NT2/D1 (cell line): ENCODE measurements at regions not wholly inside any gene's neighbourhood (a gene's known extent, or its start where the extent isn't known, plus 50 kb on each side); places are given as distances from the start of the nearest gene placed in this dataset.

Source experiments
- DNase-seq: peaks from one replicate; pipeline ENCODE4 v3.0.0-alpha.2; 2011; ENCODE audit warnings: low read depth, low spot score
- H3K27me3 ChIP-seq: 2 replicates; pipeline ENCODE4 v1.6.0; 2011; ENCODE audit warnings: mild to moderate bottlenecking; ENCODE audit not compliant: insufficient read length, insufficient read depth
- H3K36me3 ChIP-seq: 2 replicates; pipeline ENCODE4 v1.6.1; 2011; ENCODE audit warnings: mild to moderate bottlenecking, low read length, mixed read lengths; ENCODE audit not compliant: insufficient read depth, insufficient read length
- H3K4me1 ChIP-seq: 2 replicates; pipeline ENCODE4 v1.5.1; 2011; ENCODE audit not compliant: insufficient read depth, insufficient read length
- H3K4me3 ChIP-seq: 2 replicates; pipeline ENCODE4 v1.5.1; 2011; ENCODE audit warnings: low read depth; ENCODE audit not compliant: insufficient read length
- H3K9ac ChIP-seq: 2 replicates; pipeline ENCODE4 v1.6.0; 2011; ENCODE audit warnings: low read depth; ENCODE audit not compliant: insufficient read length
- H3K9me3 ChIP-seq: 2 replicates; pipeline ENCODE4 v1.5.1; 2011; ENCODE audit warnings: mild to moderate bottlenecking, low read length; ENCODE audit not compliant: insufficient read depth
- SUZ12 ChIP-seq: IDR thresholded peaks from 2 replicates; pipeline ENCODE4 v1.6.1; 2011; ENCODE audit not compliant: insufficient read length, insufficient read depth; ENCODE audit errors: extremely low read depth
- YY1 ChIP-seq: IDR thresholded peaks from 2 replicates; pipeline ENCODE4 v1.6.1; 2011; ENCODE audit not compliant: insufficient read length, insufficient read depth
- ZNF274 ChIP-seq: IDR thresholded peaks from 2 replicates; pipeline ENCODE4 v1.6.1; 2011; ENCODE audit warnings: mild to moderate bottlenecking, low read depth, low read length

- TF ChIP-seq SUZ12, result no peak
- TF ChIP-seq YY1, result no peak
- TF ChIP-seq ZNF274, result no peak
- H3K9me3 ChIP-seq, result peaks cover 12% of the 10 kb centered on the region; the same call in 1 of the 2 replicates
- H3K4me1 ChIP-seq, result peaks cover 13% of the 10 kb centered on the region
- no peak overlapping the region for H3K9ac ChIP-seq
- H3K36me3 ChIP-seq, result no peaks in the 10 kb centered on the region
- no peak overlapping the region for H3K4me3 ChIP-seq
- no peaks in the 10 kb centered on the region for H3K27me3 ChIP-seq
- DNase-seq, result no peak
These were observed 108.7 kb downstream of the CTTN start for GRCh38 chr11:70506986-70507385.

DNA sequence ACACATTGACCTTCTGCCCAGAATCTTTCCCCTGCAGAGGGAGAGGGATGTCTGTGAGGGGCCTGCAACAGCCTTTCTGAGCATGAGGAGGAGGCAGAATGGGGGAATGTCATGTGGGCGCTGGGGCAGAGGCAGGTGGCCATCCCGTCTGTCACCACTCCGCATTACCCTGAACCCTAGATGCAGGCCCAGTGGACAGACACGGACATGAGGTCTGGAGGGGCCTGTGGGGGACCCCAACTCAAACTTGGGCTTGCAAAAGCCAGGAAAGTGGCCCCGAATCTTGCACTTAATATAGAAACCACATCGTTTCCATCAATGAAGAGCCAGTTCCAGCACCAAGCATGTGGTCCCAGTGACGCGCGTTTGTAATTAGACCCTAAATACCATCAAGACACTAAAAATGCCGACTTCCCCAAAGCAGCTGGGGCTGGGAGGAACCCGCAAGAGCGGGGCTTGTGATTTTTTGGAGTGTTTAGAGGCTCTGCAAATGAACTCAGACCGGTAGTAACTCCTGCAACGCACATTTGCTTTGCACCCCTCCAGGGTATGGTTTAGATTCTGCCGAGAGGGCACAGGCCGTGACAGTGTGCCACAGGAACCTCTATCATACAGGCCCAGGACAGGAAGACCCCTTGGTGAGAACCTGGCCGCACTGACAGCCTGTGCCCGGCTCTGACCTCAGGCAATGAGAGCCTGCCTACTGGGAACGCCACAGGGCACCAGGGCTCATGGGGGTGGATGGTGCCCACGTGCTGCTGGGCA lies 109.3 kb downstream of the CTTN start:
- Histone ChIP-seq H3K4me1 (peaks cover 13% of the 10 kb centered on the region), H3K27me3 (no peaks in the 10 kb centered on the region), H3K9me3 (peaks cover 18% of the 10 kb centered on the region), H3K9ac (no peak overlapping the region), H3K4me3 (no peak overlapping the region), H3K36me3 (no peaks in the 10 kb centered on the region)
- TF ChIP-seq YY1 (no peak), ZNF274 (no peak), SUZ12 (no peak)
- no peak for DNase-seq

GRCh38 chr11:70508231-70508480 lies 109.8 kb downstream of the CTTN start:
- Histone ChIP-seq H3K4me1 (peaks cover 13% of the 10 kb centered on the region), H3K36me3 (no peaks in the 10 kb centered on the region), H3K9ac (no peak overlapping the region), H3K9me3 (peaks cover 23% of the 10 kb centered on the region), H3K4me3 (no peak overlapping the region), H3K27me3 (no peaks in the 10 kb centered on the region)
- TF ChIP-seq YY1 (no peak), SUZ12 (no peak), ZNF274 (no peak)
- no peak for DNase-seq

DNA sequence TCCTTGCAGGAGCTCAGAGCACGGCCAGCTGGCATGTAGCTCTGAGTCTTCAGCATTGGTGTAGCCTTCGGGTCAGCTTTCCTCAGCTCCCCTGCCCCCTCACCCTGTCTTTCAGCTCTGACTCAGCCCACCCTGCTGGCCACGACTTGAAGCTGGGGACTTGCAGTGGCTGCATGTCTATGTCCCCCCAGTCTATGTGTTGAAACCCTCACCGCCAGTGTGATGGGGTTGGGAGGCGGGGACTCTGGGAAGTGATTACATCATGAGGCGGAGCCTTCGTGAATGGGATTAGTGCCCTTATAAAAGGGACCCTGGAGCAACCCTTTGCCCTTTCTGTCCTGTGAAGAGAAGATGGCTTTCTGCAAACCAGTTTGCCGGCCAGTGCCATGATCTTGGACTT lies 111.1 kb downstream of the CTTN start:
- H3K4me3 ChIP-seq, result no peak overlapping the region
- H3K9ac ChIP-seq, result no peak overlapping the region
- H3K9me3 ChIP-seq, result peaks cover 30% of the 10 kb centered on the region
- peaks cover 5% of the 10 kb centered on the region for H3K4me1 ChIP-seq
- H3K36me3 ChIP-seq, result no peaks in the 10 kb centered on the region
- H3K27me3 ChIP-seq, result no peaks in the 10 kb centered on the region
- no peak for DNase-seq
- no peak for TF ChIP-seq YY1
- no peak for TF ChIP-seq SUZ12
- no peak for TF ChIP-seq ZNF274

- Histone ChIP-seq H3K36me3 (no peaks in the 10 kb centered on the region), H3K9ac (no peak overlapping the region), H3K4me1 (peaks cover 3% of the 10 kb centered on the region), H3K9me3 (peaks cover 30% of the 10 kb centered on the region), H3K27me3 (no peaks in the 10 kb centered on the region), H3K4me3 (no peak overlapping the region)
- TF ChIP-seq ZNF274, result no peak
- no peak for TF ChIP-seq YY1
- TF ChIP-seq SUZ12, result no peak
- DNase-seq, result no peak
These were observed 111.8 kb downstream of the CTTN start for GRCh38 chr11:70510106-70510505.

- no peak for TF ChIP-seq YY1
- no peak for TF ChIP-seq ZNF274
- no peak for TF ChIP-seq SUZ12
These were observed 112.2 kb downstream of the CTTN start for GRCh38 chr11:70510571-70510970.

DNA sequence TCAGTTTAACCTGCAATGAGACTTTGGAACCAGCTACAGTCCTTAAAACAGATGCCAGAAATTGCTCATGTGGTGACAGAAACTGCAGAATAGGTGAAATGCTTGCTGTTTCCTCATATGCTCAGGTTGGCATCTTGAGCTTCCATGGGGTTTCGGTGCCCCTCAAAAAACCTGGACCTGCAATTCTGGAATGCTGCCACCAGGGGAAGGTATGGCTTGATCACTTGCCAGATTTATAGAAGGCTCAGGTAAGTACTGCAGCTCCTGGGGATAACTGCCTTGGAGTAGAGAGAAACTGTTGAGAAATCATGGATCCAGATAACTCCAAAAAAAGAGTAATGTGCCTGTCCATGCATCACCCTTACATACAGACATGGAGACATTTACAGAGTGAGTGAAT lies 113.0 kb downstream of the CTTN start:
- no peak overlapping the region for H3K4me3 ChIP-seq
- peaks cover 30% of the 10 kb centered on the region for H3K9me3 ChIP-seq
- TF ChIP-seq SUZ12, result no peak
- TF ChIP-seq YY1, result no peak
- TF ChIP-seq ZNF274, result no peak
- H3K36me3 ChIP-seq, result no peaks in the 10 kb centered on the region
- peaks cover 3% of the 10 kb centered on the region for H3K4me1 ChIP-seq
- H3K9ac ChIP-seq, result no peak overlapping the region
- DNase-seq, result no peak
- no peaks in the 10 kb centered on the region for H3K27me3 ChIP-seq

More at GRCh38 chr11:70510571-70510970, 112.2 kb downstream of the CTTN start:
- Histone ChIP-seq H3K9ac (no peak overlapping the region), H3K36me3 (no peaks in the 10 kb centered on the region), H3K9me3 (peaks cover 30% of the 10 kb centered on the region), H3K4me1 (peaks cover 3% of the 10 kb centered on the region), H3K27me3 (no peaks in the 10 kb centered on the region), H3K4me3 (no peak overlapping the region)
- DNase-seq, result no peak

GRCh38 chr11:70512716-70513115 lies 114.4 kb downstream of the CTTN start:
- no peak for DNase-seq
- Histone ChIP-seq H3K4me3 (no peak overlapping the region), H3K4me1 (peaks cover 3% of the 10 kb centered on the region), H3K36me3 (no peaks in the 10 kb centered on the region), H3K27me3 (no peaks in the 10 kb centered on the region), H3K9ac (no peak overlapping the region), H3K9me3 (peaks cover 30% of the 10 kb centered on the region)
- TF ChIP-seq YY1 (no peak), ZNF274 (no peak), SUZ12 (no peak)
